Ovary (tissue), 7 donors: ENCODE measurements at regions not wholly inside any gene's neighbourhood (a gene's known extent, or its start where the extent isn't known, plus 50 kb on each side); places are given as distances from the start of the nearest gene placed in this dataset.

Source experiments
- DNase-seq, 5 donors: peaks; one replicate each; pipeline ENCODE4 v3.0.0-alpha.2; 2019 to 2020
- H3K27ac ChIP-seq, 2 donors: fragments of 200-600 bp; one replicate each; pipeline versions ENCODE4 v1.5.1 to v1.8.0; 2019 to 2022
- H3K27me3 ChIP-seq: fragments of 200-600 bp; one replicate; pipeline ENCODE4 v1.8.0; 2022
- H3K36me3 ChIP-seq: fragments of 200-600 bp; sonication (generic); one replicate; pipeline ENCODE4 v1.5.1; 2019
- H3K4me1 ChIP-seq: one replicate; pipeline ENCODE4 v1.8.1; 2013; ENCODE audit warnings: mild to moderate bottlenecking, moderate library complexity; ENCODE audit not compliant: insufficient read depth
- H3K4me3 ChIP-seq: fragments of 200-600 bp; sonication (generic); one replicate; pipeline ENCODE4 v1.5.1; 2017
- H3K9me3 ChIP-seq, 2 donors: fragments of 200-600 bp in 1 of 2; sonication (generic) in 1 of 2; one replicate each; pipeline versions ENCODE4 v1.5.1 to v1.8.1; 2013 to 2019; ENCODE audit warnings: mild to moderate bottlenecking in 1 of 2, moderate library complexity in 1 of 2
- EP300 ChIP-seq: sonication (generic); formaldehyde crosslinking; IDR thresholded peaks from one replicate; pipeline ENCODE4 v1.6.1; 2017; ENCODE audit warnings: antibody characterized with exemption
- POLR2A ChIP-seq: fragments of 450-650 bp; IDR thresholded peaks from one replicate; pipeline ENCODE4 v1.6.1; 2017; ENCODE audit warnings: antibody characterized with exemption, mild to moderate bottlenecking, moderate library complexity
- WGBS, 3 donors: extraction: QIAGEN DNeasy Blood & Tissue Kit in 1 of 3; methylation state at CpG; one replicate each; pipeline versions ENCODE4 v1.1.5 to v1.1.7; 2013 to 2017; 5-methylcytosine and 5-hydroxymethylcytosine counted together
- intact Hi-C, 4 donors: fragments of 100-400 bp; cut with DNase I; formaldehyde crosslinking; loops; one replicate each; pipeline versions ENCODE4 v1.11.0 to v1.15.1; 2022 to 2023
- TF ChIP-seq, protein P1 (sequence below), 3 donors: fragments of 450-650 bp in 2 of 3; fragments of 200-600 bp in 1 of 3; IDR thresholded peaks; one replicate each; pipeline versions ENCODE4 v1.5.1 to v1.8.0; 2016 to 2022; ENCODE audit warnings: antibody characterized with exemption in 3 of 3, mild to moderate bottlenecking in 1 of 3
- donor health status: DM: no; HTN: no; CAD: no; lungs with moderate emphysema.
- donor health status: DM: no; HTN: no; CAD: no.
- donor health status: Bipolar disorder and iron deficiency.
- donor health status: DM: no; HTN: no; CAD: no.
- donor health status: DM: yes; HTN: yes; CAD: no.

GRCh38 chr12:124681779-124682391, 114.5 kb upstream of the NCOR2 start:
- Histone ChIP-seq H3K27ac (no peak overlapping the region), H3K4me3 (no peak overlapping the region), H3K4me1 (peaks cover 14% of the 10 kb centered on the region), H3K27me3 (no peaks in the 10 kb centered on the region), H3K9me3 (no peaks in the 10 kb centered on the region), H3K36me3 (no peaks in the 10 kb centered on the region)
- TF ChIP-seq EP300 (no peak), POLR2A (no peak)
- TF ChIP-seq, protein P1, sequence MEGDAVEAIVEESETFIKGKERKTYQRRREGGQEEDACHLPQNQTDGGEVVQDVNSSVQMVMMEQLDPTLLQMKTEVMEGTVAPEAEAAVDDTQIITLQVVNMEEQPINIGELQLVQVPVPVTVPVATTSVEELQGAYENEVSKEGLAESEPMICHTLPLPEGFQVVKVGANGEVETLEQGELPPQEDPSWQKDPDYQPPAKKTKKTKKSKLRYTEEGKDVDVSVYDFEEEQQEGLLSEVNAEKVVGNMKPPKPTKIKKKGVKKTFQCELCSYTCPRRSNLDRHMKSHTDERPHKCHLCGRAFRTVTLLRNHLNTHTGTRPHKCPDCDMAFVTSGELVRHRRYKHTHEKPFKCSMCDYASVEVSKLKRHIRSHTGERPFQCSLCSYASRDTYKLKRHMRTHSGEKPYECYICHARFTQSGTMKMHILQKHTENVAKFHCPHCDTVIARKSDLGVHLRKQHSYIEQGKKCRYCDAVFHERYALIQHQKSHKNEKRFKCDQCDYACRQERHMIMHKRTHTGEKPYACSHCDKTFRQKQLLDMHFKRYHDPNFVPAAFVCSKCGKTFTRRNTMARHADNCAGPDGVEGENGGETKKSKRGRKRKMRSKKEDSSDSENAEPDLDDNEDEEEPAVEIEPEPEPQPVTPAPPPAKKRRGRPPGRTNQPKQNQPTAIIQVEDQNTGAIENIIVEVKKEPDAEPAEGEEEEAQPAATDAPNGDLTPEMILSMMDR (IDR thresholded peaks at IDR 0.05), result no peak
- 75 to 91% (median 85%) methylated on average over 16 of the region's 16 CpGs for WGBS, 3 donors
- intact Hi-C loops, result loop anchor here in 2 of 4 donors (10.0 kb wide), 1 partner anchor 117 kb away; the partner anchor contains the start of gene NCOR2 (in 2 of the 2)
- DNase-seq, result peak in 1 of 5 donors; percentile 33

GRCh38 chr12:124680863-124681778, 113.7 kb upstream of the NCOR2 start:
- Histone ChIP-seq H3K36me3 (no peaks in the 10 kb centered on the region), H3K4me1 (peaks cover 16% of the 10 kb centered on the region), H3K9me3 (no peaks in the 10 kb centered on the region), H3K4me3 (no peak overlapping the region), H3K27me3 (no peaks in the 10 kb centered on the region), H3K27ac (no peak overlapping the region)
- TF ChIP-seq POLR2A (no peak), EP300 (no peak)
- TF ChIP-seq, protein P1 (IDR thresholded peaks at IDR 0.05), result no peak
- DNase-seq, result peak in 2 of 5 donors; percentile 30 to 33
- 82 to 87% (median 83%) methylated on average over 21 of the region's 21 CpGs for WGBS, 3 donors
- intact Hi-C loops, result loop anchor here in 2 of 4 donors (10.0 kb wide), 1 partner anchor 116 kb away; the partner anchor contains the start of gene NCOR2 (in 2 of the 2)

DNA sequence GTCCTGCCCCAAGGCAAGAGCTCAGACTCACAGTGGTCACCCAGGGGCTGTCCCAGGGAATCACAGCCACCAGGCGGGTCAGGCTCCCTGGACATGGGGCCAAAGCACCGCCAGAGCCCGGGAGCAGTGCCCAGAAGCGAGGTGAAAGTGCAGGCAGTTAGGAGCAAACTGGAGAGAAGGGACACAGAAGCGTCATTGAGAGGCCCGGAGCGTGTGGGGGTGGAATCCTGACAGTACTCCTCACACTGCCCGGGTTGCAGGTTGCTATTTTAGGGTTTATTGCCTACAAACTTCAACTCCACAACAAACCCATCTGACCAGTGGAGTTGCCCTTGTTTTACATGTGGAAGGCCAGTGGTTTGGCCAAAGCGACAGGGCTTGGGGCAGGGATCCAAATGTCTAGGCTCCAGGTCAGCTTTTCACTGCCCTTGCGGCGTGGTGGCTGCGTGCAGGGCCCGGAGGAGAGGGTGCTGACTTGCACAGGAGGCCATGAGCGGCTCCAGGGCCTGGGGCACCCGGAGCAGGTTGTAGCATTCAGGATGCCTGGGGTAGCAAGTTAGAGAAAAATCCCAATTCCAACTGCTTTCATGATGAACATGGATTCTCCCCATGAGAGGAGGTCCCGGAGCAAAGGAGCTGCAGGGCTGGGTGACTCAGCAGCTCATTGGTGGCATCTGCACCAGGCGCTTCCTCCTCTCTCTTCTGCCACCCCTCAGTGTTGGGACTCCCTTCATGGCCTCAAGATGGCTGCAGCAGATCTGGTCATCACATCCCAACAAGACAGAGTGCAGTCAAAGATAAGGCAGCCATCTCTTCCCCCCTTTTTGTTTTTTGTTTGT, 112.3 kb upstream of the NCOR2 start:
- Histone ChIP-seq H3K4me1 (peaks cover 13% of the 10 kb centered on the region), H3K4me3 (no peak overlapping the region), H3K27me3 (no peaks in the 10 kb centered on the region), H3K36me3 (no peaks in the 10 kb centered on the region), H3K9me3 (no peaks in the 10 kb centered on the region), H3K27ac (no peak overlapping the region)
- TF ChIP-seq, protein P1 (IDR thresholded peaks at IDR 0.05), result no peak
- no peak for TF ChIP-seq POLR2A
- TF ChIP-seq EP300, result no peak
- intact Hi-C loops, result loop anchor here in 2 of 4 donors (10.0 kb wide), 1 partner anchor 115 kb away; the partner anchor contains the start of gene NCOR2 (in 2 of the 2)
- 43 to 56% (median 52%) methylated on average over 17 of the region's 17 CpGs for WGBS, 3 donors
- peak in 3 of 5 donors; percentile 50 to 70 (median 56) for DNase-seq

- peaks cover 8% of the 10 kb centered on the region for H3K4me1 ChIP-seq
- intact Hi-C loops, result no loop called here
- TF ChIP-seq EP300 (no peak), POLR2A (no peak)
- TF ChIP-seq, protein P1 (IDR thresholded peaks at IDR 0.05), result no peak
These were observed 111.6 kb upstream of the NCOR2 start for GRCh38 chr12:124679047-124679446.

More at GRCh38 chr12:124679047-124679446, 111.6 kb upstream of the NCOR2 start:
- H3K36me3 ChIP-seq, result no peaks in the 10 kb centered on the region
- WGBS, 3 donors, result 63 to 84% (median 83%) methylated on average over 4 of the region's 4 CpGs
- peak in 1 of 5 donors; percentile 25 for DNase-seq
- no peaks in the 10 kb centered on the region for H3K27me3 ChIP-seq
- H3K9me3 ChIP-seq, result no peaks in the 10 kb centered on the region
- no peak overlapping the region for H3K27ac ChIP-seq
- H3K4me3 ChIP-seq, result no peak overlapping the region
